GM12865 (cell line): ENCODE measurements at regions not wholly inside any gene's neighbourhood (a gene's known extent, or its start where the extent isn't known, plus 50 kb on each side); places are given as distances from the start of the nearest gene placed in this dataset.

Experiments used
- DNase-seq: peaks from one replicate; pipeline ENCODE4 v3.0.0; 2010; ENCODE audit warnings: low read depth
- H3K4me3 ChIP-seq: 2 replicates; pipeline ENCODE4 v1.5.1; 2011; ENCODE audit warnings: mild to moderate bottlenecking, low read depth, low read length, control low read depth
- CTCF ChIP-seq: IDR thresholded peaks from 2 replicates; pipeline ENCODE4 v1.5.1; 2011; ENCODE audit warnings: low read length, control low read depth, low read depth, inconsistent platforms; ENCODE audit not compliant: insufficient read depth; ENCODE audit errors: missing control alignments

GRCh38 chrX:149222040-149222439 lies 283.1 kb downstream of the IDS start:
- DNase-seq = no peak
- TF ChIP-seq CTCF = no peak
- no peak overlapping the region for H3K4me3 ChIP-seq

GRCh38 chrX:149221230-149221629 lies 283.9 kb downstream of the IDS start:
- no peak overlapping the region for H3K4me3 ChIP-seq
- TF ChIP-seq CTCF = no peak
- no peak for DNase-seq

- no peak overlapping the region for H3K4me3 ChIP-seq
- DNase-seq = no peak
- TF ChIP-seq CTCF = no peak
These were observed 291.8 kb downstream of the IDS start for GRCh38 chrX:149213264-149213663.

- DNase-seq = no peak
- no peak overlapping the region for H3K4me3 ChIP-seq
These were observed 296.8 kb downstream of the IDS start for GRCh38 chrX:149208307-149208706.

GRCh38 chrX:149207518-149207917 lies 297.6 kb downstream of the IDS start:
- TF ChIP-seq CTCF = no peak
- DNase-seq = no peak
- H3K4me3 ChIP-seq = no peak overlapping the region

More at GRCh38 chrX:149208307-149208706, 296.8 kb downstream of the IDS start:
- TF ChIP-seq CTCF = no peak

GRCh38 chrX:149205937-149206336 lies 299.2 kb downstream of the IDS start:
- no peak overlapping the region for H3K4me3 ChIP-seq
- peak; percentile 47 for DNase-seq
- TF ChIP-seq CTCF = no peak

GRCh38 chrX:149205081-149205480 lies 300.0 kb downstream of the IDS start:
- H3K4me3 ChIP-seq = no peak overlapping the region
- no peak for TF ChIP-seq CTCF
- DNase-seq = no peak
